GM12878 (cell line): ENCODE measurements at regions not wholly inside any gene's neighbourhood (a gene's known extent, or its start where the extent isn't known, plus 50 kb on each side); places are given as distances from the start of the nearest gene placed in this dataset.

Experiments used
- ASH2L ChIP-seq: fragments of 300-600, 200-600 bp; sonication (generic); IDR thresholded peaks from 2 replicates; pipeline ENCODE4 v1.6.1; 2017; ENCODE audit warnings: low read depth, mild to moderate bottlenecking, borderline replicate concordance
- BCLAF1 ChIP-seq: fragments of 450-650 bp; IDR thresholded peaks from 2 replicates; pipeline ENCODE4 v1.6.1; 2017; ENCODE audit warnings: antibody characterized with exemption, mild to moderate bottlenecking, moderate library complexity
- DPF2 ChIP-seq: fragments of 450-650 bp; IDR thresholded peaks from 2 replicates; pipeline ENCODE4 v1.6.1; 2017; ENCODE audit warnings: mild to moderate bottlenecking
- E2F4 ChIP-seq: IDR thresholded peaks from 2 replicates; pipeline ENCODE4 v1.6.1; 2012; ENCODE audit warnings: low read depth, low read length, improper control_type of control experiment
- EZH2 ChIP-seq: IDR thresholded peaks from 2 replicates; pipeline ENCODE4 v1.6.1; 2012; ENCODE audit warnings: low read depth, mild to moderate bottlenecking, control low read depth, inconsistent platforms, low read length, borderline replicate concordance; ENCODE audit not compliant: control insufficient read depth
- NBN ChIP-seq: fragments of 450-650 bp; IDR thresholded peaks from 2 replicates; pipeline ENCODE4 v1.6.1; 2016
- PML ChIP-seq: IDR thresholded peaks from 2 replicates; pipeline ENCODE4 v1.6.1; 2012; ENCODE audit warnings: low read length, inconsistent platforms
- RELB ChIP-seq: fragments of 450-650 bp; IDR thresholded peaks from 2 replicates; pipeline ENCODE4 v1.6.1; 2017; ENCODE audit warnings: low read depth, mild to moderate bottlenecking, moderate library complexity
- SMAD1 ChIP-seq: fragments of 450-650 bp; IDR thresholded peaks from 2 replicates; pipeline ENCODE4 v1.6.1; 2018; ENCODE audit warnings: mild to moderate bottlenecking, low read depth; ENCODE audit not compliant: partially characterized antibody
- SUPT20H ChIP-seq: IDR thresholded peaks from 2 replicates; pipeline ENCODE4 v1.6.1; 2011; ENCODE audit warnings: low read depth, mild to moderate bottlenecking, low read length, moderate library complexity, borderline replicate concordance; ENCODE audit not compliant: control insufficient read depth
- USF1 ChIP-seq: IDR thresholded peaks from 2 replicates; pipeline ENCODE4 v1.6.1; 2011; ENCODE audit warnings: borderline replicate concordance, low read depth, mild to moderate bottlenecking, moderate library complexity, mixed read lengths, low read length; ENCODE audit not compliant: insufficient read depth; ENCODE audit errors: extremely low read length

GRCh38 chr14:98822917-98823316 is 449.1 kb downstream of the BCL11B start (continued):
- TF ChIP-seq E2F4 = no peak
- TF ChIP-seq PML = no peak
- no peak for TF ChIP-seq SMAD1
- no peak for TF ChIP-seq RELB
- no peak for TF ChIP-seq SUPT20H
- TF ChIP-seq ASH2L = no peak
- TF ChIP-seq NBN = no peak
- TF ChIP-seq DPF2 = no peak
- no peak for TF ChIP-seq USF1
- no peak for TF ChIP-seq BCLAF1
- TF ChIP-seq EZH2 = no peak
